SU-DHL-6 (cell line): ENCODE measurements at regions not wholly inside any gene's neighbourhood (a gene's known extent, or its start where the extent isn't known, plus 50 kb on each side); places are given as distances from the start of the nearest gene placed in this dataset.

Experiments used
- H2AFZ ChIP-seq: fragments of 200-600 bp; sonication (generic); 2 replicates; pipeline ENCODE4 v1.6.1; 2014; ENCODE audit warnings: low read depth, mild to moderate bottlenecking, moderate library complexity, mixed read lengths, antibody characterized with exemption, low read length; ENCODE audit not compliant: severe bottlenecking
- H3F3A ChIP-seq: fragments of 200-600 bp; shearing (Covaris generic); 2 replicates; pipeline ENCODE4 v1.6.0; 2016; ENCODE audit warnings: antibody characterized with exemption, mild to moderate bottlenecking; ENCODE audit not compliant: insufficient read depth
- H3K27ac ChIP-seq: fragments of 200-600 bp; sonication (generic); 2 replicates; pipeline ENCODE4 v1.5.1; 2016; ENCODE audit warnings: low read depth, mild to moderate bottlenecking, low read length, moderate library complexity, mixed read lengths
- H3K27me3 ChIP-seq: fragments of 200-600 bp; sonication (generic), shearing (Covaris generic); 2 replicates; pipeline ENCODE4 v1.6.0; 2014; ENCODE audit warnings: mild to moderate bottlenecking, low read length
- H3K36me3 ChIP-seq: fragments of 200-600 bp; sonication (generic); 2 replicates; pipeline ENCODE4 v1.6.1; 2014; ENCODE audit warnings: mild to moderate bottlenecking, low read length, mixed read lengths
- H3K4me2 ChIP-seq: fragments of 300-600, 200-600 bp; shearing (Covaris generic), sonication (generic); 2 replicates; pipeline ENCODE4 v1.6.0; 2014; ENCODE audit warnings: low read length, low read depth, mild to moderate bottlenecking; ENCODE audit not compliant: poor library complexity, severe bottlenecking
- H3K4me3 ChIP-seq: fragments of 200-600 bp; sonication (generic); 2 replicates; pipeline ENCODE4 v1.5.1; 2014; ENCODE audit warnings: antibody characterized with exemption, low read length, mild to moderate bottlenecking, mixed read lengths; ENCODE audit not compliant: insufficient read depth, poor library complexity, severe bottlenecking
- H3K79me2 ChIP-seq: fragments of 200-600 bp; sonication (generic); 2 replicates; pipeline ENCODE4 v1.6.1; 2014; ENCODE audit warnings: mild to moderate bottlenecking, low read length, moderate library complexity; ENCODE audit not compliant: insufficient read depth
- H3K9ac ChIP-seq: fragments of 200-600 bp; sonication (generic); 2 replicates; pipeline ENCODE4 v1.7.0; 2014; ENCODE audit warnings: mild to moderate bottlenecking, low read length
- H3K9me2 ChIP-seq: fragments of 200-600 bp; sonication (generic); replicated peaks from 2 replicates; pipeline ENCODE4 v1.6.1; 2014; ENCODE audit warnings: low read length; ENCODE audit not compliant: insufficient read depth
- H3K9me3 ChIP-seq: fragments of 200-600 bp; sonication (generic); 2 replicates; pipeline ENCODE4 v1.6.1; 2014; ENCODE audit warnings: low read length, mixed read lengths; ENCODE audit not compliant: insufficient read depth
- H4K20me1 ChIP-seq: fragments of 200-600 bp; sonication (generic); 2 replicates; pipeline ENCODE4 v1.6.1; 2014; ENCODE audit warnings: low read depth, mild to moderate bottlenecking, antibody characterized with exemption, low read length, moderate library complexity, mixed read lengths
- CTCF ChIP-seq: fragments of 200-600 bp; sonication (generic); IDR thresholded peaks from one replicate; pipeline ENCODE4 v1.5.1; 2017; ENCODE audit warnings: antibody characterized with exemption, mild to moderate bottlenecking, low read length, moderate library complexity; ENCODE audit not compliant: insufficient read depth, poor library complexity, severe bottlenecking
- EZH2phosphoT487 ChIP-seq: fragments of 200-600 bp; sonication (generic), shearing (Covaris generic); conservative IDR thresholded peaks from 2 replicates; pipeline ENCODE4 v1.6.1; 2018; ENCODE audit warnings: mild to moderate bottlenecking, antibody characterized with exemption, low read length, moderate library complexity, mixed read lengths

GRCh38 chr12:92496790-92497189 is 206.0 kb upstream of the PLEKHG7 start:
- TF ChIP-seq EZH2phosphoT487 (no peak), CTCF (no peak)
- peaks cover 3% of the 10 kb centered on the region; the same call in 1 of the 2 replicates for H3K9me3 ChIP-seq
- no peaks in the 10 kb centered on the region for H3K79me2 ChIP-seq
- H3K27ac ChIP-seq, result no peak overlapping the region
- 0 out of 2 replicates have a peak, but pooled peaks cover 3% of the 10 kb centered on the region for H3K36me3 ChIP-seq
- no peak overlapping the region for H2AFZ ChIP-seq
- no peak overlapping the region for H3K4me3 ChIP-seq
- no peaks in the 10 kb centered on the region for H3F3A ChIP-seq
- H4K20me1 ChIP-seq, result no peaks in the 10 kb centered on the region
- no peaks in the 10 kb centered on the region for H3K27me3 ChIP-seq
- H3K4me2 ChIP-seq, result no peak overlapping the region
- H3K9ac ChIP-seq, result no peak overlapping the region
- no peaks in the 10 kb centered on the region for H3K9me2 ChIP-seq

GRCh38 chr12:92495108-92495507 is 207.7 kb upstream of the PLEKHG7 start:
- no peaks in the 10 kb centered on the region for H3K27me3 ChIP-seq
- no peak overlapping the region for H3K4me3 ChIP-seq
- H3K9me3 ChIP-seq, result peaks cover 11% of the 10 kb centered on the region; the same call in 1 of the 2 replicates
- 0 out of 2 replicates have a peak, but pooled peaks cover 7% of the 10 kb centered on the region for H3K36me3 ChIP-seq
- H4K20me1 ChIP-seq, result no peaks in the 10 kb centered on the region
- no peaks in the 10 kb centered on the region; the same call in 1 of the 2 replicates for H3F3A ChIP-seq
- H2AFZ ChIP-seq, result no peak overlapping the region
- no peak overlapping the region for H3K4me2 ChIP-seq
- no peak overlapping the region for H3K27ac ChIP-seq
- no peaks in the 10 kb centered on the region for H3K79me2 ChIP-seq
- H3K9me2 ChIP-seq, result no peaks in the 10 kb centered on the region
- no peak for TF ChIP-seq EZH2phosphoT487
- no peak for TF ChIP-seq CTCF
- H3K9ac ChIP-seq, result no peak overlapping the region

- no peaks in the 10 kb centered on the region for H3K27me3 ChIP-seq
- H3K27ac ChIP-seq, result no peak overlapping the region
- no peaks in the 10 kb centered on the region for H3K79me2 ChIP-seq
- no peak for TF ChIP-seq CTCF
- TF ChIP-seq EZH2phosphoT487, result no peak
- no peak overlapping the region for H3K9ac ChIP-seq
- H3K4me3 ChIP-seq, result no peak overlapping the region
- no peaks in the 10 kb centered on the region; the same call in 1 of the 2 replicates for H3F3A ChIP-seq
- peaks cover 11% of the 10 kb centered on the region; the same call in 1 of the 2 replicates for H3K9me3 ChIP-seq
- H2AFZ ChIP-seq, result no peak overlapping the region
- H4K20me1 ChIP-seq, result no peaks in the 10 kb centered on the region
- no peak overlapping the region for H3K4me2 ChIP-seq
- H3K9me2 ChIP-seq, result no peaks in the 10 kb centered on the region
- H3K36me3 ChIP-seq, result 0 out of 2 replicates have a peak, but pooled peaks cover 7% of the 10 kb centered on the region
Observed at GRCh38 chr12:92493816-92494215, 209.0 kb upstream of the PLEKHG7 start.
